SK-N-MC (cell line): ENCODE measurements at regions not wholly inside any gene's neighbourhood (a gene's known extent, or its start where the extent isn't known, plus 50 kb on each side); places are given as distances from the start of the nearest gene placed in this dataset.

Experiments used
- DNase-seq: peaks from one replicate; pipeline ENCODE4 v3.0.0-alpha.2; 2011; ENCODE audit warnings: low read depth, low spot score
- H3K27ac ChIP-seq: fragments of 200-600 bp; sonication (generic); 2 replicates; pipeline ENCODE4 v1.5.1; 2016; ENCODE audit warnings: mixed run types
- H3K36me3 ChIP-seq: fragments of 200-600 bp; sonication (generic); 2 replicates; pipeline ENCODE4 v1.6.1; 2017; ENCODE audit warnings: antibody characterized with exemption, low read length, mixed read lengths; ENCODE audit not compliant: insufficient read depth
- H3K4me3 ChIP-seq: fragments of 200-600 bp; sonication (generic); 2 replicates; pipeline ENCODE4 v1.5.1; 2016
- H3K9ac ChIP-seq: fragments of 200-600 bp; sonication (generic); 2 replicates; pipeline ENCODE4 v1.8.0; 2017; ENCODE audit warnings: mixed run types, mixed read lengths; ENCODE audit not compliant: insufficient read length
- H3K9me3 ChIP-seq: fragments of 200-600 bp; sonication (generic); 2 replicates; pipeline ENCODE4 v1.6.1; 2017; ENCODE audit warnings: low read depth, mild to moderate bottlenecking, antibody characterized with exemption, low read length, moderate library complexity, mixed read lengths
- EZH2 ChIP-seq: fragments of 200-600 bp; sonication (generic); IDR thresholded peaks from one replicate; pipeline ENCODE4 v1.6.1; 2017; ENCODE audit warnings: antibody characterized with exemption
- FOXP2 ChIP-seq: optimal IDR thresholded peaks from 2 replicates; pipeline ENCODE3; 2011; ENCODE audit warnings: mild to moderate bottlenecking, moderate library complexity; ENCODE audit not compliant: insufficient read depth; ENCODE audit errors: extremely low read length, control extremely low read depth
- POLR2AphosphoS5 ChIP-seq: IDR thresholded peaks from 2 replicates; pipeline ENCODE4 v1.6.1; 2012; ENCODE audit warnings: mild to moderate bottlenecking, low read depth, low read length, borderline replicate concordance

- no peak overlapping the region for H3K4me3 ChIP-seq
- 0 out of 2 replicates have a peak, but pooled peaks cover 3% of the 10 kb centered on the region for H3K36me3 ChIP-seq
- no peak for DNase-seq
- H3K27ac ChIP-seq: peak overlapping the region; percentile 40
- H3K9ac ChIP-seq: no peak overlapping the region
- H3K9me3 ChIP-seq: peaks cover 14% of the 10 kb centered on the region; the same call in 1 of the 2 replicates
- TF ChIP-seq EZH2 (no peak), FOXP2 (no peak), POLR2AphosphoS5 (no peak)
Measured at GRCh38 chr7:127530148-127530547, 55.2 kb downstream of the GCC1 start.

- Histone ChIP-seq H3K36me3 (0 out of 2 replicates have a peak, but pooled peaks cover 3% of the 10 kb centered on the region), H3K4me3 (no peak overlapping the region), H3K9ac (no peak overlapping the region), H3K9me3 (peaks cover 14% of the 10 kb centered on the region; the same call in 1 of the 2 replicates), H3K27ac (0 out of 2 replicates have a peak overlapping the region, but pooled peaks have one; percentile 13)
- DNase-seq: no peak
- TF ChIP-seq FOXP2 (no peak), POLR2AphosphoS5 (no peak), EZH2 (no peak)
Measured at GRCh38 chr7:127527561-127527960, 57.8 kb downstream of the GCC1 start.

- no peak for DNase-seq
- peaks cover 14% of the 10 kb centered on the region; the same call in 1 of the 2 replicates for H3K9me3 ChIP-seq
- no peak overlapping the region for H3K27ac ChIP-seq
- H3K36me3 ChIP-seq: 0 out of 2 replicates have a peak, but pooled peaks cover 3% of the 10 kb centered on the region
- no peak overlapping the region for H3K9ac ChIP-seq
- no peak overlapping the region for H3K4me3 ChIP-seq
- TF ChIP-seq EZH2 (no peak), POLR2AphosphoS5 (no peak), FOXP2 (no peak)
Measured at GRCh38 chr7:127525866-127526480, 59.4 kb downstream of the GCC1 start.

- TF ChIP-seq POLR2AphosphoS5 (no peak), EZH2 (no peak), FOXP2 (no peak)
- Histone ChIP-seq H3K27ac (no peak overlapping the region), H3K4me3 (no peak overlapping the region), H3K9ac (no peak overlapping the region), H3K9me3 (no peaks in the 10 kb centered on the region), H3K36me3 (no peaks in the 10 kb centered on the region)
- DNase-seq: no peak
Measured at GRCh38 chr7:127516320-127516719, 69.1 kb downstream of the GCC1 start.

GRCh38 chr7:127514499-127514898, 70.9 kb downstream of the GCC1 start:
- H3K9ac ChIP-seq: no peak overlapping the region
- no peaks in the 10 kb centered on the region for H3K36me3 ChIP-seq
- DNase-seq: no peak
- no peak overlapping the region for H3K27ac ChIP-seq
- no peak overlapping the region for H3K4me3 ChIP-seq
- TF ChIP-seq EZH2 (no peak), POLR2AphosphoS5 (no peak), FOXP2 (no peak)
- no peaks in the 10 kb centered on the region for H3K9me3 ChIP-seq

GRCh38 chr7:127513311-127513710, 72.1 kb downstream of the GCC1 start:
- H3K27ac ChIP-seq: no peak overlapping the region
- H3K36me3 ChIP-seq: no peaks in the 10 kb centered on the region
- no peak overlapping the region for H3K9ac ChIP-seq
- H3K9me3 ChIP-seq: no peaks in the 10 kb centered on the region
- TF ChIP-seq POLR2AphosphoS5: no peak
- TF ChIP-seq EZH2: no peak
- TF ChIP-seq FOXP2: no peak
- no peak for DNase-seq
- H3K4me3 ChIP-seq: no peak overlapping the region

- Histone ChIP-seq H3K4me3 (no peak overlapping the region), H3K9me3 (no peaks in the 10 kb centered on the region), H3K27ac (no peak overlapping the region), H3K9ac (no peak overlapping the region), H3K36me3 (no peaks in the 10 kb centered on the region)
- DNase-seq: no peak
- TF ChIP-seq POLR2AphosphoS5: no peak
- TF ChIP-seq FOXP2: no peak
- no peak for TF ChIP-seq EZH2
Measured at GRCh38 chr7:127512663-127513062, 72.7 kb downstream of the GCC1 start.

GRCh38 chr7:127504715-127505114, 80.7 kb downstream of the GCC1 start:
- Histone ChIP-seq H3K9me3 (no peaks in the 10 kb centered on the region), H3K27ac (no peak overlapping the region), H3K9ac (no peak overlapping the region), H3K36me3 (no peaks in the 10 kb centered on the region), H3K4me3 (no peak overlapping the region)
- TF ChIP-seq EZH2: no peak
- TF ChIP-seq POLR2AphosphoS5: no peak
- no peak for TF ChIP-seq FOXP2
- no peak for DNase-seq

GRCh38 chr7:127501817-127502216, 83.6 kb downstream of the GCC1 start:
- Histone ChIP-seq H3K9ac (no peak overlapping the region), H3K4me3 (no peak overlapping the region), H3K36me3 (no peaks in the 10 kb centered on the region), H3K9me3 (no peaks in the 10 kb centered on the region), H3K27ac (no peak overlapping the region)
- TF ChIP-seq EZH2 (no peak), POLR2AphosphoS5 (no peak), FOXP2 (no peak)
- DNase-seq: no peak
